Duodenal mucosa (tissue), 2 donors: ENCODE measurements at regions not wholly inside any gene's neighbourhood (a gene's known extent, or its start where the extent isn't known, plus 50 kb on each side); places are given as distances from the start of the nearest gene placed in this dataset.

Source experiments
- H3K27ac ChIP-seq: one replicate; pipeline ENCODE4 v1.7.0; 2013; ENCODE audit warnings: low read depth, low read length
- H3K27me3 ChIP-seq, 2 donors: one replicate each; pipeline ENCODE4 v1.7.0; 2013; ENCODE audit warnings: low read length in 2 of 2, control low read depth in 1 of 2; ENCODE audit not compliant: insufficient read depth in 2 of 2, control insufficient read depth in 1 of 2
- H3K36me3 ChIP-seq, 2 donors: one replicate each; pipeline ENCODE4 v1.7.0; 2013; ENCODE audit warnings: low read length in 2 of 2, control low read depth in 1 of 2; ENCODE audit not compliant: insufficient read depth in 2 of 2, control insufficient read depth in 1 of 2
- H3K4me1 ChIP-seq, 2 donors: one replicate each; pipeline ENCODE4 v1.7.0; 2013; ENCODE audit warnings: low read length in 2 of 2, control low read depth in 1 of 2; ENCODE audit not compliant: insufficient read depth in 2 of 2, control insufficient read depth in 1 of 2
- H3K4me3 ChIP-seq, 2 donors: one replicate each; pipeline ENCODE4 v1.7.0; 2013; ENCODE audit warnings: low read length in 2 of 2, low read depth in 1 of 2
- H3K9ac ChIP-seq, 2 donors: one replicate each; pipeline ENCODE4 v1.7.0; 2013; ENCODE audit warnings: low read length in 2 of 2, low read depth in 1 of 2
- H3K9me3 ChIP-seq, 2 donors: one replicate each; pipeline ENCODE4 v1.7.0; 2013; ENCODE audit warnings: low read length in 2 of 2, control low read depth in 1 of 2; ENCODE audit not compliant: control insufficient read depth in 1 of 2

- Histone ChIP-seq H3K9me3 (peaks cover 6 to 8% of the 10 kb centered on the region in 2 donors), H3K9ac (no peak overlapping the region), H3K27me3 (no peaks in the 10 kb centered on the region), H3K27ac (no peak overlapping the region), H3K4me3 (no peak overlapping the region), H3K36me3 (no peaks in the 10 kb centered on the region), H3K4me1 (peaks cover 0 to 6% of the 10 kb centered on the region in 2 donors)
These were observed 367.9 kb downstream of the MN1 start for GRCh38 chr22:27433585-27434190.

DNA sequence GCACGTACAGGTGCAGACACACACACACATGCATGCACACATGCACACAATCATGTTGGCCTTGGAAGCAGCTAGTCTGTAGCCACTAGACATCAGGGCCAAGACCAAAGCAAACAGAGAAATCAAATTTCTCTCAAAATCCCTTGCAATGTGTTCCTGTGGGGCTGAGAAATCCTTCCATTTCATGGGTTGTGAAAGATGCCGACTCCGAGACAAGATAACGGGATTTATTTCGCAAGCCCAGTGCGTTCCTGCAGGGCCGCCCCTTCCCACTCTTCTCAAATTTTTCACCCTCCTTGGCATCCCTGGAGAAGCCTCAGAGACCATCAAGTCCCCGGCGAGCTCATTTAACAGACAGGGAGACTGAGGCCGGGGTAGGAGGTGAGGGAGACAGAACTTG is 366.7 kb downstream of the MN1 start:
- Histone ChIP-seq H3K9ac (no peak overlapping the region), H3K36me3 (no peaks in the 10 kb centered on the region)

GRCh38 chr22:27435844-27436576 is 365.5 kb downstream of the MN1 start:
- Histone ChIP-seq H3K27me3 (no peaks in the 10 kb centered on the region), H3K27ac (no peak overlapping the region), H3K4me3 (no peak overlapping the region), H3K9me3 (peaks cover 6 to 8% of the 10 kb centered on the region in 2 donors), H3K36me3 (no peaks in the 10 kb centered on the region), H3K9ac (no peak overlapping the region), H3K4me1 (peaks cover 0 to 6% of the 10 kb centered on the region in 2 donors)

More for the DNA sequence above, 366.7 kb downstream of the MN1 start:
- Histone ChIP-seq H3K27me3 (no peaks in the 10 kb centered on the region), H3K27ac (no peak overlapping the region), H3K9me3 (peaks cover 6 to 8% of the 10 kb centered on the region in 2 donors), H3K4me1 (peaks cover 0 to 6% of the 10 kb centered on the region in 2 donors), H3K4me3 (no peak overlapping the region)

DNA sequence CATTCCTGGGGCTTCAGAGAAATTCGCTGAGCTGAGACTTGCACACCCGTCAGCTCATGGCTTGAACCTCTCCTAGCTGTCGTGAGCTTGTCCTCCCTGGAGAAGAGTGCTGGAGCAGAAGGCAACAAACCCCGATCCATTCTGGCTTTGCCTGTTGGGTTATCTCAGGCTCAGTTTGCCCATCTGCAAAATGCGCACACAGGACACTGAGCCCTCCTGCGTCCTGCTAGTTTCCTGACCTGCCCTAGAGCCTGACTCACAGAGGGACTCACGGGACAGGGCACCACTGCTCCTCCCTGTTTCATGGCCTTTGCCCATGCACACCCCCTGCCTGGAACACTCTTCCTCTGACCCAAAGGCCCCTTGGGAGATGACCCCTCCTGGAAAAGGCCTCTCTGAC is 365.0 kb downstream of the MN1 start:
- Histone ChIP-seq H3K27me3 (no peaks in the 10 kb centered on the region), H3K36me3 (no peaks in the 10 kb centered on the region), H3K4me3 (no peak overlapping the region), H3K9ac (no peak overlapping the region), H3K9me3 (peaks cover 6 to 8% of the 10 kb centered on the region in 2 donors), H3K27ac (no peak overlapping the region), H3K4me1 (peaks cover 0 to 6% of the 10 kb centered on the region in 2 donors)

DNA sequence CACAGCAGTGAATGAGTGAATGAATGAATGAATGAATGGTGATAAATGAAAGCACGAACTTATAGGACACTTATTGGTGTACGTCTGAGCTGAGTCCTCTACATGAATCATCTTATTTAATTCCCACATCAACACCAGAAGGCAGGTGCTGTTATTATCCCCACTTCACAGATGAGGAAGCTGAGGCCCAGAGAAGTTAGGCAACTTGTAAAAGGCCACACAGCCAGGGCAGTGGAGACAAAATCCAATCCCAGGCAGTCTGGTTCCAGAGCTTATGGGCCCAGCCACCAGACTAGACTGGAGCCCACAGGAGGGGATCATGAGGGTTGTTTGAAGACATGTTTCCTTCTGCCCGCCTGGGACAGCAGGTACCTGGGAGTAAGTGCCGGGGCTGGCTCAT is 364.0 kb downstream of the MN1 start:
- Histone ChIP-seq H3K27ac (no peak overlapping the region), H3K27me3 (no peaks in the 10 kb centered on the region), H3K4me1 (peaks cover 0 to 6% of the 10 kb centered on the region in 2 donors), H3K9me3 (no peaks in the 10 kb centered on the region), H3K4me3 (no peak overlapping the region), H3K9ac (no peak overlapping the region), H3K36me3 (no peaks in the 10 kb centered on the region)

- Histone ChIP-seq H3K27me3 (no peaks in the 10 kb centered on the region), H3K9ac (no peak overlapping the region), H3K27ac (no peak overlapping the region), H3K4me3 (no peak overlapping the region), H3K36me3 (no peaks in the 10 kb centered on the region), H3K9me3 (no peaks in the 10 kb centered on the region), H3K4me1 (peaks cover 0 to 2% of the 10 kb centered on the region in 2 donors)
These were observed 363.1 kb downstream of the MN1 start for GRCh38 chr22:27438271-27438980.

- Histone ChIP-seq H3K4me1 (no peaks in the 10 kb centered on the region), H3K9ac (no peak overlapping the region), H3K27me3 (no peaks in the 10 kb centered on the region), H3K36me3 (no peaks in the 10 kb centered on the region), H3K27ac (no peak overlapping the region), H3K4me3 (no peak overlapping the region), H3K9me3 (no peaks in the 10 kb centered on the region)
These were observed 362.4 kb downstream of the MN1 start for GRCh38 chr22:27439131-27439530.

DNA sequence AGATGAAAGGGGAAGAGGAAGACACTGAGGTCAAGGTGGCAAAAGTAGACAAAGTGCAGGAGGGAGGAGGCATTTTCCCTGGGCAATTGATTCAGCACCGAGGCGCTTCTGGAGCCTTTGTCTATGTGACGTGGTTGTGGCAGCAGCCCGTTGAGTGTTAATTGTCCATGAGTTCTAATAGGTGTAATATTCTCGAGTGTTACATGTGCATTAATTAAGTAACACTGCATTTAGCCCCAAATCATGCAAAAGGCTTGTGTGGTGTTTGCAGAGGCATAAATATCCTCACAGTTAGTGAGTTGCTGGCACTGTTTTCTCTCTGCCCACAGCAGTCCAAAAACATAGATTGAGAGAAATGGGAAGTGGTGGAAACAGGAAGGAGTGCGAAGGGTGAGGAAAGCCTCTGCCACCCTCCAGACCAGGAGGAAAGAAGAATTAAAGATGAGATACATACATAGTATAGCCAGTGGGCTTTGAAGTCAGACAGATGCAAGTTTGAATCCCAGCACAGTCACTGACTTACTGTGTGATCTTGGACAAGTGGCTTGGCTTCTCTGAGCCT is 361.2 kb downstream of the MN1 start:
- Histone ChIP-seq H3K9ac (no peak overlapping the region), H3K9me3 (no peaks in the 10 kb centered on the region), H3K4me3 (no peak overlapping the region), H3K27me3 (no peaks in the 10 kb centered on the region), H3K4me1 (no peaks in the 10 kb centered on the region), H3K27ac (no peak overlapping the region), H3K36me3 (no peaks in the 10 kb centered on the region)

GRCh38 chr22:27441706-27442475 is 359.7 kb downstream of the MN1 start:
- no peak overlapping the region for H3K4me3 ChIP-seq
- no peaks in the 10 kb centered on the region for H3K27me3 ChIP-seq
- no peaks in the 10 kb centered on the region for H3K9me3 ChIP-seq
- no peaks in the 10 kb centered on the region for H3K4me1 ChIP-seq
- H3K27ac ChIP-seq: no peak overlapping the region
- H3K36me3 ChIP-seq: no peaks in the 10 kb centered on the region
- no peak overlapping the region for H3K9ac ChIP-seq
